ENCODE measurements at regions not wholly inside any gene's neighbourhood (a gene's known extent, or its start where the extent isn't known, plus 50 kb on each side); places are given as distances from the start of the nearest gene placed in this dataset.

DNA sequence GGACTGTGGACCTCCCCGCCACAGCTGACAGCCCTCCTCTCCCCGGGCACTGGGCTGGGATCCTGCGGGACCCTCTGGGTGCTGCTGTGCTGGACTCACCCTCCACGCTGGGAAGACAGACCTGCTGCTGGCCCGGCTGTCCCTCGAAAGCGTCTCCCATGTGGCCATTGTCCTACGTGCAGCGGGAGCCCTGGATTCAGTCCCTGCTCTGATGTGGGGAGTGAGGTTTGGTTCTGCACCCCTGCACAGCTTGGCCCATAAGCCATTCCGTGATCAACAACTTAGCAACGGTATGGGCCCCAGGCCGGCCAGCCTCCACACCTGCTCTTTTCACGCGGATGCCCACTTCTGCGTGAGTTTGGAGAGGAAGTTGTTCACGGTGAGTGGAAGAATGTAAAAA is 195.2 kb downstream of the TEX29 start:
- DNase-seq (ENCODE audit: low spot score) = no peak

DNA sequence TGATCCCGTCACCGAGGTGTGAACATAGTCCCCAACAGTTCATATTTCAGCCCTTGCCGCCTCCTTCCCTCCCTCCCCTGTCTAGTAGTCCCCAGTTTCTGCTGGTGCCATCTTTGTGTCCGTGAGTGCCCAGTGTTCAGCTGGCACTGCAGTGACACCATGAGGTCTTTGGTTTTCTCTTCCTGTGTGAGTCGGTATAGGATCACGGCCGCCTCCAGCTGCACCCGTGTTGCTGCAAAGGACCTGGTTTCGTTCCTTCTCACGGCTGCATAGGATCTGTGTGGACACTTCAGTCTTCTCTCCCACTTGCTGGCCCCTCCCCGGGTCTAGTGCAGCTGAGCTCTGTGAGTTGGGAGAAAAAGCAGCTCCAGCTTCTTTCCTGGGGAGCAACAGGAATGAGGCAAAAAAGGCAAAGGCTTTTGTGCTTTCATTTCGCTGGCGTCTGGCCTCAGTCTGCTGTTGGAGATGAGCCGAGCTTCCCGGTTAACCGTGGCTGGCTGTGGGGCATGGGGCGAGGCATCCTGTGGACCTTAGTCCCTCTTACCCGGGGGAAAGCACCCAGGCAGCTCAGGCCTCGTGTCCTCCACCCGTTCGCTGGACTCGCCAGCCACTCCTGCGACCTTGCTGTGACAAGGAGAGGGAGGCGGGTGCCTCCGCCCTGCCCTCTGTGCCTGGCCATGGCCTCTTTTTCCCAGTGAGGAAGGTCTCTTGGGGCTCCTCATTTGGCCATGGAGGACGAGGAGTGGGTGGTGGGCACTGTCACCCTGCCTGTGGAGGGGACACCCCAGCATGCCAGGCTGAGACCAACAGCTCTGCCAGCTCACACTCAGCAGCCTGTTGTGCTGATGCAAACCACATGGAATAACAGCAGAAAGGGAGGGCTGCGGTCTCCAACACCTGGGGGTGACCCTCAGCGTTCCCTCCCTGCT is 196.5 kb downstream of the TEX29 start:
- DNase-seq (ENCODE audit: low spot score) = no peak

DNA sequence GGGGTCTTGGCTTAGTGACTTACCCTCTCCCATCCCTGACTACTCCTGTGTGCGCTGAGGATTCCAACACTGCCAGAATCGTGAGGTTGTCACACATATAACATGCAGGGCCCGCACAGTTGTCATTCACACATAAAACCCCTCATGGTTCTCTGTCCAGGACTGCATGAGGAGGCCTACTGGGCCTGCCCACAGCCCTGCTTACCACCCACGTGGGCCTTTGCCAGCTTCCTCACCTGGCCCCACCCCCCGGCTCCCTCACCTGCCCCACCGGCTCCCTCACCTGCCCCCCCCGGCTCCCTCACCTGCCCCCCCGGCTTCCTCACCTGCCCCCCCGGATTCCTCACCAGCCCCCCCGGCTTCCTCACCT is 197.2 kb downstream of the TEX29 start:
- DNase-seq (ENCODE audit: low spot score) = no peak

DNA sequence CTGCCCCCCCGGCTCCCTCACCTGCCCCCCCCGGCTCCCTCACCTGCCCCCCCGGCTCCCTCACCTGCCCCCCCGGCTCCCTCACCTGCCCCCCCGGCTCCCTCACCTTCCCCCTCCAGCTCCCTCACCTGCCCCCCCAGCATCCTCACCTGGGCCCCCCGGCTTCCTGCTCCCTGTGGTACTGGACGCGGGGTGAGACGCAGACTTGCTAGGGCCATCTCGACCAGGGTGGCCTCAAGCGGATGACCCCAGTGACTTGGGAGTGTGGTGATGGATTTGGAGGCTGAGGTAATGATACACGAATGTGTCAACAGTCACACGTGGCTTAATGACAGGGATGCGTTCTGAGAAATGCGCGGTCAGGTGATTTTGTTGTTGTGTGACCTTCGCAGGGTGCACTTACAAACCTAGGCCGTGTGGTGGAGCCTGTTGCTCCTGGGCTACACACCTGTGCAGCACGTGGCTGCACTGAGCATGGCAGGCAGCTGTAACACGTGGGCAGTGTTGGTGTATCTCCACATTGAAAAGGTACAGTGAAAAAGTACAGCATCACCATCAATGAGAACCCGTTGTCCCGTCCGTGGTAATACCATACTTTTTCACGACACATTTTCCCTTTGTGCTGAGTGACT is 197.8 kb downstream of the TEX29 start:
- no peak for DNase-seq (ENCODE audit: low spot score)

DNA sequence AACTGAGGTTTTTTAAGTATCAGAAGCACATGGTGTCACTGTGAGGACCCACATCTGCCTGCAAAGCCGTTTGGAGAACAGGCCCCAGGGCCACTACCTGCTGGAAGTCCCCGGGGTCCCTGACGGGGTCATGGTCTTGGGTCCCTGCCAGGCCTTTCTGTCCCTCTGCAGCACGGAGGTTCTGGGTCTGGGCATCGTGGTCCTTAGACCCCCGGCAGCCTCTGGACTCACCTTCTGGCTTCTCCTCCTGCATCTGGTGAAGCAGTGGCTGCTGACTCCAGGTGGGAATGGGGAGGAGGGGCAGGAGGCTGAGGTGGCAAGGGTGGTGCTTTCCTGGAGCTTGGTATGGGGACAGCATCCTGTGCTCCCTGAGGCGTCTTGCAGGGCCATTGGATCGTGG is 198.6 kb downstream of the TEX29 start:
- DNase-seq (ENCODE audit: low spot score) = no peak

DNA sequence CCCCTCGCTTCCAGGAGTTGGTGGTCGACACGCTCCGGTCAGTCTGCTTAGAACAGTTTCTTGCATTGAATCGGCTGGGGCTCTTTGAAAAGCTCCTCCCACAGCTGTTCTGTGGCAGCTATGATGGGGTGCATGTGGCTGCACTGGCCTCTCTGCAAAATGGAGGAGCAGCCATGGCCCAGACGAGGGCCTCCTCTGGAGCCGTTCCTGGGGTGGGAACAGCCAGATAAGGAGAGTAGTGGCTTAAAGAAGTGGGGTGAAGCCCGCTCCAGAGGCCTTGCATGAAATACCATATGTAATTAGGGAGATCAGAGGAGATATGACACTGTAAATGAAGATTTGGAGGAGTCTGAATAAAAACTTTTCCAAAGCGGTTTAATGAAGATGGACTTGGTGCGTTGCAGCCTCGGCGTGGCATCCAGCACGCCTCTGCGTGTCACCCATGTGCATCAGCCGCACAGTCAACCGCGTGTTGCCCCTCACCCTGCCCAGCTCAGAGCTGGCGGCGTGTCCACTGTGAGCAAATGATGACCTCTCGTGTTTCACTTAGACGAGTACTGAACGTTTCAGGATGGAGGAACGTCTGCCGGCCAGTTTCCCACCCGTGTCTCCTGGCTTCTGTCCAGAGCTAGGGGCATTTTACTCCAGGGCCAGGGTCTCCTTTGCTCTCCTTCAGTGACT is 199.2 kb downstream of the TEX29 start:
- no peak for DNase-seq (ENCODE audit: low spot score)

DNA sequence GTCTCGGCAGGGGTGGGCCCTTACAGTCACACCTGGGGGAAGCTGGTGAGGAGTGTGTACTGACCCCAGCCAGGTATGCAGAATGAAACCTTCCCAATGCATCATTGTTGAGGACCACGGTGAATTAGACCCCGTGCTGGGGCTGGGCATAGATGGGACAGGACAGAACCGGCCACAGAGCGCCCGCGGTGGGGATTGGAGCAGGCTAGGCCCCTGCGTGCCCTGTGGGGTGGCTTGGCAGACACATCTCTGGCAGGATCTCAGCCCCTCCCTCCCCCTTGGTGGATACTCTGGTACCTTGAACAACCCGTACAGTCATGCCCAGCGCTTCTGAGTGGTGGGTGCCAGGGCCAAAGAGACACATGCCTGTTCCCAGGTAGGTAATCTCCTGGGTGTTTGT is 200.6 kb downstream of the TEX29 start:
- no peak for DNase-seq (ENCODE audit: low spot score)

DNA sequence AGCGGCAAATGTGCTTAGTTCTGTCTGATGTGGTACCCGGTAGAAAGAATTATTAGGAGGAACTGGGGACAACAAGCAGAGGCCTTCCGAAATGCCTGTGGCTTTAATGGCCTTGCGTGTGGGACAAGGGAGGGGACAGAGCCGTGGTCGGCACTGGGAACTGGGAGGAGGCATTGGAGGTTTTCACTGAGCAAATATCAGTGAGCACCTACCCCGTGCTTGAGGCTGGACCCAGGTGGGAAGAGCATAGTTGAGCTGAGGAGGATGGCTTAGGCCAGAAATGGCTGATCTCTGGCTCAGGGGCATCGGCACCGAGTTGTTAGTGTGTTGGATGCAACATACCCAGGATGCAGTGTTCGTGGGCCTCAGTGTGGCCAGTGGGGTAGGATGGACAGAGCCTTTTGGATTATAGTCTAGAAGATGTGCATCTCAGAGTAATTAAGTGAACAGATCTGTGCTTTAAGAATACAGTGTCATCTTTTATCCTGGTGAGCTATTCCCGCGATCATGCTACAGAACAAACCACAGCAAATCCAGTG is 201.3 kb downstream of the TEX29 start:
- DNase-seq (ENCODE audit: low spot score) = no peak

DNA sequence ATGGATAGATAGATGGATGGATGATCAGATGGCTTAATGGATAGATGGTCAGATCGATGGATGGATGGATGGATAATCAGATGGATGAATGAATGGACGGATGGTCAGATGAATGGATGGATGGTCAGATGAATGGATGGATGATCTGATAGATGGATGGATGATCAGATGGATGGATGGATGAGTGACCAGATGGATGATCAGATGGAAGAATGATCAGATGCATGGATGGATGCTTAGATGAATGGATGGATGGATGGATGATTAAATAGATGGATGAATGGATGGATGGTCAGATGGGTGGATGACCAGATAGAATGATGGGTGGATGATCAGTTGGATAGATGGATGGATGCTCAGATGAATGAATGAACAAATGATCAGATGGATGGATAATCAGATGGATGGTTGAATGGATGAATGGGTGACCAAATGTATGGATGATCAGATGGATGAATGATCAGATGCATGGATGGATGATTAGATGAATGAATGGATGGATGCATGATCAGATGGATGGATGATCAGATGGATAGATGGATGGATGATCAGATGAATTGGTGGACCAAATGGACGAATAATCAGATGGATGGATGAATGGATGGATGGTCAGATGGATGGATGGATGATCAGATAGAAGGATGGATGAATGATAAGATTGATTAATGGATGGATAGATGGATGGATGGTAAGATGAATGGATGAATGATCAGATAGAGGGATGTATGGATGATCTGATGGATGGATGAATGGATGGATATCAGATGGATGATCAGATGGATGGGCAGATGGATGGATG is 205.1 kb downstream of the TEX29 start:
- no peak for DNase-seq (ENCODE audit: low spot score)

DNA sequence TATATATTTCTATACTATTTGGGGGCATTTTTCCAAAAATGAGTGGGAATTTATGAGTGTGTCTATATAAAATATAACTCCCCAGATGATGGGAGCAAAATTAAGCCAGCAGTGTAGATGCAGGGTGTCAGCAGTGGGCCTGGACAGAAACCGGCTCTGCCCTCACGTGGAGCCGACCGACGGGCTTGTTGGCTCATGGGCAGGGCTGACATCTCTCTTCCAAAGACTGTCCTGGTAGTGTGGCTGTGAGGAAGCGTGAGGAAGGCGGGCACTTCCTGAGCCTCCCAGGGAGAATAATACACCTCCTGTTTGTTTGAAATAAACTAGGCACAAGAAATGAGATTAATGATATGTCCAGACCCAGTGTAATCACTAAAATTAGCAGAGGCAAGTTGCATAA is 206.5 kb downstream of the TEX29 start:
- no peak for DNase-seq (ENCODE audit: low spot score)

DNA sequence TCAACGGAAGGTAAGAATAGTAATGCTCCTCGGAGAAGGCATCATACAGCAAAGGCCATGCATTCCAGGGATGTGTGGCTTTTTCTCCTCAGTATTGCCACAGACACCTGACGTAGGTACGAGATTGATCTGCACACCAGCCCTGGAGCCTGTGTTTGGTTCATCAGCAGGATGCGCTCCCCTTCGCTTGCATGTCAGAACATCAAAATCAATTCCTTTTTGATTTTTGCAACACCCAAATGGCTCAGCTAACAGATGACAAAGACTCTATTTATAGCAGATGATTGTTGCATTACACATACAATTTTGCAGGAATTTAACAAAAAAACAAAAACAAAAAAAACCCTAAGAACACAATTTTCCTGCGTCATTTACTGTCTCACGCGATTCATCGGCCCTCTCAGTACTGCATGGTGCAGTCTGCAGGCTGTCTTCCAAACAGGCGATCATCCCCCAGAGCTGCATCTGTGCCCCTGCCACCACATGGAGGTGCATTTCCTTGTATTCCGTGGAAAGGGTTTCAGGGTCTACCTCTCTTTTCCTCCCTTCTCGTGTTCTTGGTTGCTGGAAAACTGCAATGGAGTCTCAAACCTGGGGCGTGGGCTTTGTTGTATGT is 207.3 kb downstream of the TEX29 start:
- no peak for DNase-seq (ENCODE audit: low spot score)

DNA sequence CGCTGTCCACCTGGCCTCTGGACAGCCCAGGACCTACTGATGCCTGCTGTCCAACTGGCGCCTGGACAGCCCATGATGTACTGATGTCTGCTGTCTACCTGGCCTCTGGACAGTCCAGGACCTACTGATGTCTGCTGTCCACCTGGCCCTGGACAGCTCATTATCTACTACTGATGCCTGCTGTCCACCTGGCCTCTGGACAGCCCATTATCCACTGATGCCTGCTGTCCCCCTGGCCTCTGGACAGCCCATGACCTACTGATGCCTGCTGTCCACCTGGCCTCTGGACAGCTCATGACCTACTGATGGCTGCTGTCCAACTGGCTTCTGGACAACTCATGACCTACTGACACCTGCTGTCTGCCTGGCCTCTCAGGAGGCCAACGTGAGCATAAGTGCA is 208.1 kb downstream of the TEX29 start:
- DNase-seq (ENCODE audit: low spot score) = no peak

DNA sequence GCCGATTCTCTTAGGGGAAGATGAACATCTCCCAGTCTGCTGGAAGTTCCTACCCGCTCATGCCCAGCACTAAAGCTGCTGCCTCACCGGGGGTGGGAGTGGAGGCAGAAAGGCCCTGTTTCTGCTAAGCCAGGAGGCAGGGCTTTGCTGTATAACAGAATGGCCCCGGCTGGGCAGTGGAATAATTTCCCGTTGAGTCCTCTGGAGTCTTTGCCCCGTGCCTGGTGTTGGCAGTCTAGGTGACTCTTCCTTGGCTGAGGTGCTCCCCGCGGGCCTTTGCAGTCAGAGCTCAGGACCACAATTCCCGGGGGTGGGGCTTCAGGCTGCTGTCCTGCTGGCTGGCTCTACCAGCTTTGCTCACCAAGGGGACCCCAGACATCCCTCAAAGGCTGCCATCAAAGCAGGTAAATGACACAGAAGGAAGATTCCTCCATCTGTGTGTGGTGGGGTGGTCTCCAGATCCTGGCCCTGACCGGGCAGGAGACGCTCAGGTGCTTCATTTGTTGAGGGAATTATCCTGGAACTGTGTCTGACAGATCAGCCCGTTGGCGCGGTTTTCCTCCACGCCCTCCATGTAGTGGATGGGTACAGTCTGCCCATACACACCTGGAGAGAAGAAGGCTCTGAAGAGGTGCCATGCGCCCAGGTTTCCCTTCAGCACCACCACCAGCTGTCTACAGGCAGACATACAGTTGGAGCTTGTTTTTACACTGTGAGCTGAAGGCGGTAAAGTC is 209.9 kb downstream of the TEX29 start:
- DNase-seq (ENCODE audit: low spot score) = no peak

DNA sequence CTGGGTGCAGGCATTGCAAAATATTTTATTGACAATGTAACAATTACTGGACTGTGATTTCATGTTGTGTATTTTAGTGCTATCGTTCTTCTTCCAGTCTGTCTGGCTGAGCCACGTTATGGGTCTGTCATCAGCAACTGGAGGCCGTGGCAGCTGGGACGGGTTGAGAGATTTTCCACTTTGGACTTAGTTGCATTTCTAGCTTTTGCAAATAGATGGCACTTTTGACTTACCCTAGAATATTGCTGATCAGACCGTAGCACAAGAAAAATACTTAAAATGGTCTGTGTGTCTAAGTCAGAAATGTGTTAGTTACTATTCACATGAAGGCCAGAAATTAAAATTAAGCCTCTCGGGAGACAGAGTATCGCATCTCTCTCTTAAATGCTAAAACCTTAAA is 211.1 kb downstream of the TEX29 start:
- DNase-seq (ENCODE audit: low spot score) = no peak

DNA sequence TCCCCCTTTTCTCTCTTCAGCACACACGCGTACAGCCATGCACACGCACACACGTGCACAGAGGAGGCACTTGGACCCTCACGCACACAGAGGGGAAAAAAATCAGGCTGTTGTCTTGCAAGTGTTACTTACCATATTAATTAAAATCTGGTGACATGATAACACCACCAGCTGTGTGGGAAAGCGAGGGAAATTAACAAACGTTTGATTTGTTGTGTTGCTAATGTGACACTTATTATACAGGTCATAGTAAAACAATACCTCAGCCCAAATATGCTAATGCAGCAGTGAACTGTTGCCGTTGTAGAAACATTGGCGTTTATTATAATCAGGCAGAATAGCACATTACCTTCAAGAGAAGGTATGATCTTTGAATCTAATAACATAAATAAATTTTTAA is 211.7 kb downstream of the TEX29 start:
- DNase-seq (ENCODE audit: low spot score) = no peak

DNA sequence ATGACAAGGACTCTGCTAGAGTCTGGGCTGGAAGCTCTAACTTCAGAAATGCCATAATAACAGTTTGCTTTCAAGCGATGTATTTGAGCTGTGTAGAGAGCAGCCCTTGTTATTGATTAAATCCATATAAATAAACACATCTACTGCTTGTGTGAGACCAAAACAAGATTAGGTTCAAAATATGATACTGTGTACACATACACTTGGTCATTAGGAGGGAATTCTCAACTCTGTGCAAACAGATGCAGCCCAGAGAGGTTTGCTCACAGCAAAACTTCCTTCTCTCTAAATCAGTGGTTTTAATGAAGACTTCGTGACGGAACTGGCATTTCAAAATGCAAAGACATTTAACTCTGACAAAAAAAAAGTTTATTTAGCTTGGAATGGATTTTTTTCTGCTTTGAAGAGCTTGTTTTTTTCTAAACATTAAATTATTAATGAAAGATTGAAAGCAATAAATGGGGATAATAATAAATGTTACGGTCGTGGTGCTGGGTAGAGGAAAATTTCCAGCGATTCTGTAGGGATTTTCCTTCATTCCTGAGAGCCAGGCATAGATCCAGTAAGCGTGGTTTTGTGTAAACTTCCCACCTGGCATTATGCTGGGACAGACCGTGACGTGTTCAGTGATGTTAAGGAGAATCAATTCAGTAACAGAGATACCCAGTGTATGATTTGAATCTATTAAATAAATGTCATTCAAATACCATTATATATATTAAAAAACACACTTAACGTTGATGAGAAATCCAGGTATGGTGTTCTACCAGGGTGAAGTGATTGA is 213.7 kb downstream of the TEX29 start:
- no peak for DNase-seq (ENCODE audit: low spot score)

DNA sequence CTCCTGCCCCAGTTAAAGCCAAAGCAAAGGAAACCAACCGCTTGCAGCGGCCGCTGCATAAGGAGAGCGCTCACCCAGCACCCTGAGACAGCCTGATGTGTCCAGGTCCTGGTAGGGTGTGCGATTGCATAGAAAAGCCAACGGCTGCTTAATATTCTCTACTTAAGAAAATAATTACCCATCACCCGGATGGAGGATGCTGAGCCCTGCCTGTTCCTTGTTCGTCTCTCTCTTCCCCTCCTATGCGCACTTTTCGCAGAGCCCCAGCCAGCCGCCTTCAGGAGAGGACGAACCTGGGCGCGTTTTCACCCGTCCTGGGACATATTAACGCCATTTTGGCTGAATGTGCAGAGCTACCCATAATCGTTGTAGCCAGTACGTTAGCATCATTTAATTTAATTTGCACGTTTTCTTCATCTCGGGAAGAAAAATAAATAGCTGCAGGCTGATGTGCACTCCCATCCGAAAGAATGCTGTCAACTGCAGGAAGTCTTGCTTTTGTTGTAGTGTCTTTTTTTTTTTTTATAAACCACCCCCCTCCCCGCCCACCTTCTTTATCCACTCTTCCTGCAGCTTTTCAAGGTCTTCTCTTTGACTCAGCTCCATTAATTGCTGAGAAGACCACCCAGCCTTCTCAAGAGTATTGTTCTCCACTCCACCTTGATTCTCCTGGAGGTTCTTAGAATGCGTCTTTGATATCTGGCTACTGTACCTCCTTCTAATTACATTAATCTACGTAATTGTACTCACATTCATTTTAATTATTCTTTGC is 214.5 kb downstream of the TEX29 start:
- DNase-seq (ENCODE audit: low spot score) = no peak

DNA sequence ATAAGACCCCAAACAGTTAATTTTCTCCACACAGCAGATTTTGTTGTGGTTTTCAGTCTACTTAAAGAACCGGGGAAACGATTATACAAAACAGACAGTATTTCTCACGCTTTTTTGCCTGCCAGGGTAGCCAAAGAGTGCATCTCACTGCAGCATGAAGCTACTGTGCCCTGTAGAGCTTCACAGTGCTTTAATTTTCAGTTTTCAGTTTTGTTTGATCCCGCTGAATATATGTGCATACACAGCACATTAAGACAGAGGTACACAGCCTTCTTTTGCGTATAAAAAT is 215.0 kb downstream of the TEX29 start:
- no peak for DNase-seq (ENCODE audit: low spot score)

DNA sequence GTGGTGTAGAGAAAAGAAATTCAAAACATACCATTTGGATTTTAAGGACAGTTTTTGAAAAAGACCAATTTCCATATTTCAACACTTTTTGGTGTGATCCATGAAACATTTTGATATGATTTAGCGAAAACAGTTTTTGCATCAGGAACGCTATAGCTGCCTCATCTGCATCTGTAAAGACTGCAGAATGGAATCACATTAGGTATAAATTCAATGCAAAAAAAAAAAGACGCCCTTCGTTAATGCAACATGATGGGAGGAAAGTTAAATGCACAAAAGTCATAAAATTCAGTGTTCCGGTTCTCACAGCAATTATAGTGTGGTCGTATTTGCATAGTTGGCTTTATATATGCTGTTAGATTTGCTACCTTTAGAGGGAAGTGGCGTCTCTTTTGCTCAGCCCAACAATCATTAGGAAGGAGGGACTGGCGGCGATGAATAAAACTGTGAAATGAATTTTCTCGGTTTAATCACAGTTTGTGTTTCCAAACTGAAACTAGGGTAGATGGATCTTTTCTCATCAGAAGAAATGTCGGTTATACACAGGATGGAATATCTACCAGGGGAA is 215.7 kb downstream of the TEX29 start:
- no peak for DNase-seq (ENCODE audit: low spot score)

Measured in ureter (tissue), 1 donor.